ENCODE measurements at regions not wholly inside any gene's neighbourhood (a gene's known extent, or its start where the extent isn't known, plus 50 kb on each side); places are given as distances from the start of the nearest gene placed in this dataset.

DNA sequence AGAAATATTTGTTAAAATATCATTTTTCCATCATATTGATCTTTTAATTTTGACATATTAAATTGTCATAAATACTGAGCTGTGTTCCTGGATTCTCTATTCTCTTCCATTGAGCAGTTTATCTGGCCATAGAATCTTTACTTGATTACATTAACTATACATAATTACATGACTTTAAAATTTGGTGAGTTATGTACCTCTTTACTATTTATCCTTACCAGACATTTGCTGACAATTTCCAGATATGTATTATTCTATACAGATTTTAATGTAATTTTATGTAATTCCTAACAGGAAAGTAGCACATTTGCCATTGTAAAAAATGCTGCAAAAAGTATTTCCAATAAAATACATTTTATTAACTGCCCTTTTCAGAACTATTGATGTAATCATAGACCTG is 770.3 kb downstream of the KCTD16 start:
- no peaks in the 10 kb centered on the region for H3K36me3 ChIP-seq (ENCODE audit: control insufficient read depth, insufficient read depth, low read length)
- in situ Hi-C loops (cut with MboI) (no loop called here), intact Hi-C loops (cut with micrococcal nuclease) (no loop called here)
- ChIA-PET CTCF (ENCODE audit: low intra/inter-chr PET ratio) (no interaction called here), POLR2A (no interaction called here)
- ATAC-seq (no peak), FAIRE-seq (no peak), DNase-seq (ENCODE audit: extremely low read depth in 1 of 4, low spot score in 3 of 4) (no peak)
- H3K9ac ChIP-seq (ENCODE audit: insufficient read depth in 1 of 2, low read depth in 2 of 2, low read length in 2 of 2) = no peak overlapping the region
- no peaks in the 10 kb centered on the region for H3K9me3 ChIP-seq (replicated peaks; ENCODE audit: control insufficient read depth, insufficient read depth, low read depth, low read length)
- no peaks in the 10 kb centered on the region for H3K9me1 ChIP-seq (ENCODE audit: control insufficient read depth, insufficient read depth, low read length)
- no peak overlapping the region for H3K27ac ChIP-seq (ENCODE audit: extremely low read depth, low read depth, low read length)
- no peaks in the 10 kb centered on the region for H3K27me3 ChIP-seq (ENCODE audit: control insufficient read depth in 2 of 2, insufficient read depth in 2 of 2, low read length in 2 of 2)
- no peaks in the 10 kb centered on the region for H3K79me2 ChIP-seq (ENCODE audit: control insufficient read depth, insufficient read depth, low read length)
- BruUV-seq (replicated peaks) = no TSS peak
- no peak overlapping the region for H3K4me3 ChIP-seq
- H3K4me2 ChIP-seq (ENCODE audit: insufficient read depth, low read length) = no peak overlapping the region
- no peaks in the 10 kb centered on the region for H3K4me1 ChIP-seq (replicated peaks in 1 of 2; ENCODE audit: control insufficient read depth in 2 of 2, insufficient read depth in 2 of 2, low read length in 2 of 2)
- H4K20me1 ChIP-seq (replicated peaks; ENCODE audit: control insufficient read depth, insufficient read depth, low read length) = no peaks in the 10 kb centered on the region
- H2AFZ ChIP-seq (ENCODE audit: low read depth, low read length) = no peak overlapping the region
- TF ChIP-seq, protein P1, sequence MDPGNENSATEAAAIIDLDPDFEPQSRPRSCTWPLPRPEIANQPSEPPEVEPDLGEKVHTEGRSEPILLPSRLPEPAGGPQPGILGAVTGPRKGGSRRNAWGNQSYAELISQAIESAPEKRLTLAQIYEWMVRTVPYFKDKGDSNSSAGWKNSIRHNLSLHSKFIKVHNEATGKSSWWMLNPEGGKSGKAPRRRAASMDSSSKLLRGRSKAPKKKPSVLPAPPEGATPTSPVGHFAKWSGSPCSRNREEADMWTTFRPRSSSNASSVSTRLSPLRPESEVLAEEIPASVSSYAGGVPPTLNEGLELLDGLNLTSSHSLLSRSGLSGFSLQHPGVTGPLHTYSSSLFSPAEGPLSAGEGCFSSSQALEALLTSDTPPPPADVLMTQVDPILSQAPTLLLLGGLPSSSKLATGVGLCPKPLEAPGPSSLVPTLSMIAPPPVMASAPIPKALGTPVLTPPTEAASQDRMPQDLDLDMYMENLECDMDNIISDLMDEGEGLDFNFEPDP (CRISPR knock-in tag; IDR thresholded peaks at IDR 0.05) = no peak
- TF ChIP-seq, protein P2, sequence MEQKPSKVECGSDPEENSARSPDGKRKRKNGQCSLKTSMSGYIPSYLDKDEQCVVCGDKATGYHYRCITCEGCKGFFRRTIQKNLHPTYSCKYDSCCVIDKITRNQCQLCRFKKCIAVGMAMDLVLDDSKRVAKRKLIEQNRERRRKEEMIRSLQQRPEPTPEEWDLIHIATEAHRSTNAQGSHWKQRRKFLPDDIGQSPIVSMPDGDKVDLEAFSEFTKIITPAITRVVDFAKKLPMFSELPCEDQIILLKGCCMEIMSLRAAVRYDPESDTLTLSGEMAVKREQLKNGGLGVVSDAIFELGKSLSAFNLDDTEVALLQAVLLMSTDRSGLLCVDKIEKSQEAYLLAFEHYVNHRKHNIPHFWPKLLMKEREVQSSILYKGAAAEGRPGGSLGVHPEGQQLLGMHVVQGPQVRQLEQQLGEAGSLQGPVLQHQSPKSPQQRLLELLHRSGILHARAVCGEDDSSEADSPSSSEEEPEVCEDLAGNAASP (IDR thresholded peaks at IDR 0.05) = no peak
- TF ChIP-seq ZNF699 (CRISPR knock-in tag; IDR thresholded peaks at IDR 0.05; ENCODE audit: insufficient replicate concordance) = no peak
- TF ChIP-seq, protein P3, sequence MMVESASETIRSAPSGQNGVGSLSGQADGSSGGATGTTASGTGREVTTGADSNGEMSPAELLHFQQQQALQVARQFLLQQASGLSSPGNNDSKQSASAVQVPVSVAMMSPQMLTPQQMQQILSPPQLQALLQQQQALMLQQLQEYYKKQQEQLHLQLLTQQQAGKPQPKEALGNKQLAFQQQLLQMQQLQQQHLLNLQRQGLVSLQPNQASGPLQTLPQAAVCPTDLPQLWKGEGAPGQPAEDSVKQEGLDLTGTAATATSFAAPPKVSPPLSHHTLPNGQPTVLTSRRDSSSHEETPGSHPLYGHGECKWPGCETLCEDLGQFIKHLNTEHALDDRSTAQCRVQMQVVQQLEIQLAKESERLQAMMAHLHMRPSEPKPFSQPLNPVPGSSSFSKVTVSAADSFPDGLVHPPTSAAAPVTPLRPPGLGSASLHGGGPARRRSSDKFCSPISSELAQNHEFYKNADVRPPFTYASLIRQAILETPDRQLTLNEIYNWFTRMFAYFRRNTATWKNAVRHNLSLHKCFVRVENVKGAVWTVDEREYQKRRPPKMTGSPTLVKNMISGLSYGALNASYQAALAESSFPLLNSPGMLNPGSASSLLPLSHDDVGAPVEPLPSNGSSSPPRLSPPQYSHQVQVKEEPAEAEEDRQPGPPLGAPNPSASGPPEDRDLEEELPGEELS (CRISPR knock-in tag; IDR thresholded peaks at IDR 0.05; ENCODE audit: borderline replicate concordance) = no peak
- TF ChIP-seq, protein P4, sequence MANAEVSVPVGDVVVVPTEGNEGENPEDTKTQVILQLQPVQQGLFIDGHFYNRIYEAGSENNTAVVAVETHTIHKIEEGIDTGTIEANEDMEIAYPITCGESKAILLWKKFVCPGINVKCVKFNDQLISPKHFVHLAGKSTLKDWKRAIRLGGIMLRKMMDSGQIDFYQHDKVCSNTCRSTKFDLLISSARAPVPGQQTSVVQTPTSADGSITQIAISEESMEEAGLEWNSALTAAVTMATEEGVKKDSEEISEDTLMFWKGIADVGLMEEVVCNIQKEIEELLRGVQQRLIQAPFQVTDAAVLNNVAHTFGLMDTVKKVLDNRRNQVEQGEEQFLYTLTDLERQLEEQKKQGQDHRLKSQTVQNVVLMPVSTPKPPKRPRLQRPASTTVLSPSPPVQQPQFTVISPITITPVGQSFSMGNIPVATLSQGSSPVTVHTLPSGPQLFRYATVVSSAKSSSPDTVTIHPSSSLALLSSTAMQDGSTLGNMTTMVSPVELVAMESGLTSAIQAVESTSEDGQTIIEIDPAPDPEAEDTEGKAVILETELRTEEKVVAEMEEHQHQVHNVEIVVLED (CRISPR knock-in tag; IDR thresholded peaks at IDR 0.05) = no peak
- no peak for TF ChIP-seq L3MBTL2 (IDR thresholded peaks at IDR 0.05)
- no peak for TF ChIP-seq NR2C2 (CRISPR knock-in tag; IDR thresholded peaks at IDR 0.05)
- no peak for TF ChIP-seq NR2C2 (tag; IDR thresholded peaks at IDR 0.05)

All from K562 (cell line).